HCT116 (cell line): ENCODE measurements at regions not wholly inside any gene's neighbourhood (a gene's known extent, or its start where the extent isn't known, plus 50 kb on each side); places are given as distances from the start of the nearest gene placed in this dataset.

ENCODE experiments used
- ATAC-seq: fragments of 200-7000 bp; cut with Tn5 transposase; 2 replicates; pipeline ENCODE4 v1.9.1; 2020; ENCODE audit warnings: mild to moderate bottlenecking, moderate library complexity
- BruUV-seq: library from RNA; stranded (reverse); fragments of 400-500 nt; replicated peaks from 2 replicates; lab custom pipeline; 2021; lab: Mats Ljungman, UMichigan
- CTCF ChIA-PET: fragments of 300-600 bp; sonication (Branson Sonifier 250); formaldehyde crosslinking; loops from one replicate; lab custom pipeline; 2021; ENCODE audit warnings: antibody characterized with exemption; lab: Charles Lee
- POLR2A ChIA-PET: fragments of 300-600, 350-600 bp; sonication (Branson Sonifier 250); formaldehyde crosslinking; loops from one replicate; lab custom pipeline; 2021; ENCODE audit warnings: antibody characterized with exemption; lab: Charles Lee
- RAD21 ChIA-PET, 2 experiments: fragments of 300-600 bp; sonication (Branson Sonifier 250); formaldehyde crosslinking; loops; one replicate each; lab custom pipeline; 2023; ENCODE audit warnings: low total read pairs in 2 of 2; ENCODE audit not compliant: uncharacterized antibody in 2 of 2, unreplicated experiment in 2 of 2, low non-redundant PET in 1 of 2; lab: Charles Lee
- DNase-seq: peaks from one replicate; pipeline ENCODE4 v3.0.0-alpha.2; 2010; ENCODE audit warnings: low read depth, low spot score
- H2AFZ ChIP-seq: fragments of 200-600 bp; shearing (Covaris generic), sonication (generic); 2 replicates; pipeline ENCODE4 v1.6.1; 2017; ENCODE audit warnings: low read depth, mixed run types, mixed read lengths, antibody characterized with exemption, low read length; ENCODE audit not compliant: poor library complexity, severe bottlenecking
- H3K27ac ChIP-seq: 2 replicates; pipeline ENCODE4 v1.5.1; 2012; ENCODE audit warnings: low read depth, low read length
- H3K27me3 ChIP-seq: fragments of 200-600 bp; sonication (generic); 2 replicates; pipeline ENCODE4 v1.6.1; 2016; ENCODE audit warnings: mixed run types, low read length, mixed read lengths; ENCODE audit not compliant: insufficient read depth
- H3K36me3 ChIP-seq, 2 experiments: fragments of 200-500 bp in 1 of 2; fragments of 200-600 bp in 1 of 2; sonication (Bioruptor generic) in 1 of 2; sonication (generic) in 1 of 2; 2 replicates each; pipeline versions ENCODE4 v1.5.1 to v1.6.1; 2014 to 2016; ENCODE audit warnings: low read length in 2 of 2, inconsistent platforms in 1 of 2, mixed read lengths in 1 of 2, mixed run types in 1 of 2; ENCODE audit not compliant: insufficient read depth in 2 of 2, control insufficient read depth in 1 of 2
- H3K4me1 ChIP-seq, 2 experiments: fragments of 200-600 bp in 1 of 2; sonication (generic) in 1 of 2; 2 replicates each; pipeline versions ENCODE4 v1.5.1 to v1.6.1; 2012 to 2017; ENCODE audit warnings: low read length in 2 of 2, inconsistent platforms in 1 of 2, mild to moderate bottlenecking in 1 of 2, mixed read lengths in 1 of 2, mixed run types in 1 of 2, moderate library complexity in 1 of 2; ENCODE audit not compliant: insufficient read depth in 2 of 2, control insufficient read depth in 1 of 2
- H3K4me2 ChIP-seq: fragments of 200-600 bp; sonication (generic); 2 replicates; pipeline ENCODE4 v1.6.1; 2017; ENCODE audit warnings: mixed run types, low read length, mixed read lengths
- H3K4me3 ChIP-seq, 2 experiments: fragments of 200-600 bp in 1 of 2; sonication (generic) in 1 of 2; replicated peaks in 1 of 2; 2 replicates each; pipeline ENCODE4 v1.5.1; 2011 to 2016; ENCODE audit warnings: low read length in 2 of 2, control low read depth in 1 of 2, low read depth in 1 of 2, mild to moderate bottlenecking in 1 of 2, mixed read lengths in 1 of 2, mixed run types in 1 of 2
- H3K79me2 ChIP-seq: fragments of 200-600 bp; sonication (generic); 2 replicates; pipeline ENCODE4 v1.6.1; 2017; ENCODE audit warnings: mild to moderate bottlenecking, mixed run types, low read length, moderate library complexity, mixed read lengths; ENCODE audit not compliant: insufficient read depth
- H3K9ac ChIP-seq: fragments of 200-600 bp; sonication (generic); 2 replicates; pipeline ENCODE4 v1.6.1; 2016; ENCODE audit warnings: low read length, mixed read lengths
- H3K9me2 ChIP-seq: fragments of 200-600 bp; sonication (generic), shearing (Covaris generic); 2 replicates; pipeline ENCODE4 v1.6.1; 2017; ENCODE audit warnings: mixed run types, mild to moderate bottlenecking, moderate library complexity; ENCODE audit not compliant: insufficient read depth
- H3K9me3 ChIP-seq, 2 experiments: fragments of 200-500 bp in 1 of 2; fragments of 200-600 bp in 1 of 2; sonication (Bioruptor generic) in 1 of 2; sonication (generic) in 1 of 2; 2 replicates each; pipeline ENCODE4 v1.6.1; 2014 to 2017; ENCODE audit warnings: low read length in 2 of 2, mixed read lengths in 2 of 2, inconsistent platforms in 1 of 2, low read depth in 1 of 2, mild to moderate bottlenecking in 1 of 2, mixed run types in 1 of 2, moderate library complexity in 1 of 2; ENCODE audit not compliant: control insufficient read depth in 1 of 2, insufficient read depth in 1 of 2
- H4K20me1 ChIP-seq: fragments of 200-600 bp; sonication (generic), shearing (Covaris generic); 2 replicates; pipeline ENCODE4 v1.6.1; 2017; ENCODE audit warnings: mixed run types, mild to moderate bottlenecking, moderate library complexity; ENCODE audit not compliant: insufficient read depth
- FOSL1 ChIP-seq: IDR thresholded peaks from 2 replicates; pipeline ENCODE4 v1.6.1; 2012; ENCODE audit warnings: low read depth
- JUND ChIP-seq: IDR thresholded peaks from 2 replicates; pipeline ENCODE4 v1.6.1; 2012
- ZFX ChIP-seq: fragments of 450-650 bp; IDR thresholded peaks from 2 replicates; pipeline ENCODE4 v1.6.1; 2017
- intact Hi-C: fragments of 100-400 bp; cut with micrococcal nuclease; formaldehyde crosslinking; loops from 2 replicates; pipeline ENCODE4 v1.10.0; 2022
- TF ChIP-seq, protein P1 (sequence below): IDR thresholded peaks from 2 replicates; pipeline ENCODE4 v1.6.1; 2012; ENCODE audit warnings: low read depth
- TF ChIP-seq, protein P2 (sequence below), 3 experiments: fragments of 200-600 bp in 1 of 3; sonication (generic) in 1 of 3; IDR thresholded peaks in 2 of 3; conservative IDR thresholded peaks in 1 of 3; 2 replicates each; pipeline ENCODE4 v1.5.1; 2012 to 2017; ENCODE audit warnings: low read depth in 2 of 3, low read length in 2 of 3, antibody characterized with exemption in 1 of 3, borderline replicate concordance in 1 of 3, control low read depth in 1 of 3, mild to moderate bottlenecking in 1 of 3, mixed read lengths in 1 of 3, mixed run types in 1 of 3, moderate library complexity in 1 of 3; ENCODE audit not compliant: insufficient read depth in 1 of 3
- TF ChIP-seq, protein P3 (sequence below): IDR thresholded peaks from 2 replicates; pipeline ENCODE4 v1.6.1; 2012

DNA sequence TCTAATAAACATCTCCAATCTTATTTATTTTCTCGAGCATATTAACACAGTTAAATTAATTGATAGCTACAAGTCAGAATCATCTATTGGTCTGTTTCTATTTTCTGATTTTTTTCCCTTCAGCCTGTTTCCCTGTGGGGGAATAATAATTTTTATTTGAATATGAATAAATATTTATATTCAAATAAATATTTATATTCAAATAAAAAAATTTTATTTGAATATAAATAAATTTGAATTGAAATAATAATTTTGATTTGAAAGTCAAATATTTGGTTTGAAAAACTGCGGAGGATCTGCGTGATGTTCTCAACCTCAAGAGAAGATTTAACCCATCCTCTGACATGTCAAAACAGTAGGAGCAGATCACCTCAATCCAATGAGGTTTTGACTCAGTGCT lies 380.1 kb upstream of the MEIS2 start (continued):
- TF ChIP-seq, protein P1, sequence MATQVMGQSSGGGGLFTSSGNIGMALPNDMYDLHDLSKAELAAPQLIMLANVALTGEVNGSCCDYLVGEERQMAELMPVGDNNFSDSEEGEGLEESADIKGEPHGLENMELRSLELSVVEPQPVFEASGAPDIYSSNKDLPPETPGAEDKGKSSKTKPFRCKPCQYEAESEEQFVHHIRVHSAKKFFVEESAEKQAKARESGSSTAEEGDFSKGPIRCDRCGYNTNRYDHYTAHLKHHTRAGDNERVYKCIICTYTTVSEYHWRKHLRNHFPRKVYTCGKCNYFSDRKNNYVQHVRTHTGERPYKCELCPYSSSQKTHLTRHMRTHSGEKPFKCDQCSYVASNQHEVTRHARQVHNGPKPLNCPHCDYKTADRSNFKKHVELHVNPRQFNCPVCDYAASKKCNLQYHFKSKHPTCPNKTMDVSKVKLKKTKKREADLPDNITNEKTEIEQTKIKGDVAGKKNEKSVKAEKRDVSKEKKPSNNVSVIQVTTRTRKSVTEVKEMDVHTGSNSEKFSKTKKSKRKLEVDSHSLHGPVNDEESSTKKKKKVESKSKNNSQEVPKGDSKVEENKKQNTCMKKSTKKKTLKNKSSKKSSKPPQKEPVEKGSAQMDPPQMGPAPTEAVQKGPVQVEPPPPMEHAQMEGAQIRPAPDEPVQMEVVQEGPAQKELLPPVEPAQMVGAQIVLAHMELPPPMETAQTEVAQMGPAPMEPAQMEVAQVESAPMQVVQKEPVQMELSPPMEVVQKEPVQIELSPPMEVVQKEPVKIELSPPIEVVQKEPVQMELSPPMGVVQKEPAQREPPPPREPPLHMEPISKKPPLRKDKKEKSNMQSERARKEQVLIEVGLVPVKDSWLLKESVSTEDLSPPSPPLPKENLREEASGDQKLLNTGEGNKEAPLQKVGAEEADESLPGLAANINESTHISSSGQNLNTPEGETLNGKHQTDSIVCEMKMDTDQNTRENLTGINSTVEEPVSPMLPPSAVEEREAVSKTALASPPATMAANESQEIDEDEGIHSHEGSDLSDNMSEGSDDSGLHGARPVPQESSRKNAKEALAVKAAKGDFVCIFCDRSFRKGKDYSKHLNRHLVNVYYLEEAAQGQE = no peak
- no peak for TF ChIP-seq JUND
- TF ChIP-seq, protein P2, sequence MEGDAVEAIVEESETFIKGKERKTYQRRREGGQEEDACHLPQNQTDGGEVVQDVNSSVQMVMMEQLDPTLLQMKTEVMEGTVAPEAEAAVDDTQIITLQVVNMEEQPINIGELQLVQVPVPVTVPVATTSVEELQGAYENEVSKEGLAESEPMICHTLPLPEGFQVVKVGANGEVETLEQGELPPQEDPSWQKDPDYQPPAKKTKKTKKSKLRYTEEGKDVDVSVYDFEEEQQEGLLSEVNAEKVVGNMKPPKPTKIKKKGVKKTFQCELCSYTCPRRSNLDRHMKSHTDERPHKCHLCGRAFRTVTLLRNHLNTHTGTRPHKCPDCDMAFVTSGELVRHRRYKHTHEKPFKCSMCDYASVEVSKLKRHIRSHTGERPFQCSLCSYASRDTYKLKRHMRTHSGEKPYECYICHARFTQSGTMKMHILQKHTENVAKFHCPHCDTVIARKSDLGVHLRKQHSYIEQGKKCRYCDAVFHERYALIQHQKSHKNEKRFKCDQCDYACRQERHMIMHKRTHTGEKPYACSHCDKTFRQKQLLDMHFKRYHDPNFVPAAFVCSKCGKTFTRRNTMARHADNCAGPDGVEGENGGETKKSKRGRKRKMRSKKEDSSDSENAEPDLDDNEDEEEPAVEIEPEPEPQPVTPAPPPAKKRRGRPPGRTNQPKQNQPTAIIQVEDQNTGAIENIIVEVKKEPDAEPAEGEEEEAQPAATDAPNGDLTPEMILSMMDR (IDR thresholded peaks at IDR 0.05 in 2 of 3, conservative IDR thresholded peaks at IDR 0.05 in 1 of 3; ENCODE audit: borderline replicate concordance in 1 of 3, insufficient read depth in 1 of 3, low read depth in 2 of 3, low read length in 2 of 3) = no peak
- no peak for TF ChIP-seq FOSL1

DNA sequence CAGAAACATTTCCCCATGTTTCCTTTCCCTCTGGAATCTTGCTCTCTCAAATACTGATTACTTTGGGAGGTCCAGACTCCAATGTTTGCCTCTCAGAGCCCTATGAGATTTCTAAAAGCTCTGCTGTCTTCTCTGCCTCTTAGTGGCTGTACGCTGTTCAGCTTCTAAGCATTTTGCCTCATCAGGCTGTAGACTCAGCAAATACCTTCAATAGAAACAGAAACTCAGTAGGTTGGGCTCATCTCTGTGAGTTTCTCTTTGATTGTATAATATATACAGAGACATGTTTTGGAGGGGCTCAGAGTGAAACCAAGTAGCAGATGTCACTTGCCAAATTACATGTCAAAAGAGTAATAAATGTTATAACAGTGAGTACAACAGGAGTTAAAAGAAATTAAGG lies 380.8 kb upstream of the MEIS2 start:
- intact Hi-C loops = no loop called here
- TF ChIP-seq, protein P3, sequence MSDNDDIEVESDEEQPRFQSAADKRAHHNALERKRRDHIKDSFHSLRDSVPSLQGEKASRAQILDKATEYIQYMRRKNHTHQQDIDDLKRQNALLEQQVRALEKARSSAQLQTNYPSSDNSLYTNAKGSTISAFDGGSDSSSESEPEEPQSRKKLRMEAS = no peak
- TF ChIP-seq JUND (no peak), ZFX (no peak)
- no peaks in the 10 kb centered on the region for H3K36me3 ChIP-seq
- H4K20me1 ChIP-seq = no peaks in the 10 kb centered on the region
- H3K27ac ChIP-seq = no peak overlapping the region
- H3K4me2 ChIP-seq = no peak overlapping the region
- no peaks in the 10 kb centered on the region for H3K79me2 ChIP-seq
- ATAC-seq = no peak
- no peaks in the 10 kb centered on the region for H3K9me3 ChIP-seq
- no peaks in the 10 kb centered on the region for H3K9me2 ChIP-seq
- H2AFZ ChIP-seq = no peak overlapping the region
- ChIA-PET POLR2A (no interaction called here), CTCF (no interaction called here), RAD21 (no interaction called here)
- no peaks in the 10 kb centered on the region for H3K27me3 ChIP-seq
- BruUV-seq = no TSS peak
- H3K4me1 ChIP-seq = no peaks in the 10 kb centered on the region
- H3K4me3 ChIP-seq = no peak overlapping the region
- H3K9ac ChIP-seq = no peak overlapping the region
- no peak for DNase-seq
